T-helper 22 cell (primary cell): ENCODE measurements at regions not wholly inside any gene's neighbourhood (a gene's known extent, or its start where the extent isn't known, plus 50 kb on each side); places are given as distances from the start of the nearest gene placed in this dataset.
A peak's percentile ranks its signal among the peaks of the same experiment; 100 is the strongest.

Source experiments
- DNase-seq: peaks from one replicate; pipeline ENCODE4 v3.0.0-alpha.2; 2020; ENCODE audit warnings: low read depth

DNA sequence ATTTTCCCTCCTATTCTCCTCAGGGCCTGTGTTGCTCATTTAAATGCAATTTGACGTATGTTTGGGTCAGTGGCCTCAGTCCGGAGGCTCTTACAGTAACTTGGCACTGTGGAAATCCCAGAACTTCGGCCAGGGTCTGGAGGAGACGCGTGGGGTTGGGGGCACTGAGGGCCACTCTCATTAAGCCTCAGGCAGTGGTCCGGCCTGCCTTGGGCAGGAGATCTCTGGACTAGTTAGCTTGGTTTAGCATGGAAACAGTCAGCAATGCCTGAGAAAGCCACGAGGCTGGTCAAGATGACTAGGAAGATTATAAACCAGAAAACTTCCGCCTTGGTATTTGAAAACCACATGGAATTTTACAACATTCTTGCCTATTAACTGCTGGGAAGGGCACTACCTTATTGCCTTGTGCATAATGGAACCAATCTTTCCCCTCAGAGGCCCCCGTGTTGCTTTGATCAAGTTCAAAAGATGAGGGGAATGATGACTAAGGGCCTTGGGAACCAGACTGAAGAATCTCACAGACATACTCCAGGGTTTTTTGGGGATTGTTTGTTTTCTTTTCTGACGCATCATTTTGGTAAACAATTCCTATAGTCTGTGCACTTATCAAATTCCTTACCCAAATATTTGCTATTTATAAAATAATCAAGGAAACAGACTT, 206.0 kb upstream of the PREP start:
- no peak for DNase-seq

DNA sequence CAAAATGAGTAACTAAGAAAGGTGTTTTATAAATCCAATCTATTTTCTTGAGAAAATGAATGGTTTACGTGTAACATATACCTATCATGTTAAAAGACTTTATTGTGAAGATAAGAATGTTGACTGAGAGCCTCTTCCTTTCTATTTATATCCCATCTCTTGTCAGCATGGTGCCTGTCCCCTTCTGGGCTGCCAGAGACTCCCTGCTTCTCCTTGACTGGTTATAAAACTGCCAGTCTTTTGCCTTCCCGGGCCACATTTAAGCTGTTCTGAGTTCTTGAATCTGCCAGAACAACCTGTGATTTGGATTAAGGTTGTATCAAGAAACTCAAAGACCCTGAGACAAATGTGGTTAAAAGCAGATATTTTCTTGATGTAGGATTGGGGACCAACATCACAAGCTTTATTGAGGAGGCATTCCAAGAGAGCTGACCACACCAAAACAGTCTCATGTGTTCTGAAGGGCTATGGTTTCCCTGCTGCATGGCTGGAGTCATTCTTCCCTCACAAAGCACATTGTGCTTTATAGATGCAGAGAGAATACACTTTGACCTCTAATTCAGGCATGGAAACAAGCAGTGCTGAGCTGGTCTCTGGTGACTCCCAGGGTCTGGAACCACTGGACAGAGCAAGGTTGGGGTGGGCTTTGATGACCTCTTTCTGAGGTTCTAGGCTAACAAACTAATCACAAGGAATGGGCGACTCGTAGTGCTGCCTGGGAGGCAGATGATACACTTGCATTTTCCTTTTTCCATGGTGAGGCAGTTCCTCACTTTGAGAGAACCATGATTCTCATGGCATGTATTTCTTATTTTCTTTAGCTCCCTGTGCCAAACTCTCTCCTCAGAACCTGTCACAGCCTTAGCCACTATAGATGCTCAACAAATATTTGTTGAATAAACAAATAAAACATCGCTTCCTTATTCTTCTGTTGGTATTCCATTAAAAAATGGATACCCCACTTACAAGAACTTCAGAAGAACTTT, 205.0 kb upstream of the PREP start:
- no peak for DNase-seq

DNA sequence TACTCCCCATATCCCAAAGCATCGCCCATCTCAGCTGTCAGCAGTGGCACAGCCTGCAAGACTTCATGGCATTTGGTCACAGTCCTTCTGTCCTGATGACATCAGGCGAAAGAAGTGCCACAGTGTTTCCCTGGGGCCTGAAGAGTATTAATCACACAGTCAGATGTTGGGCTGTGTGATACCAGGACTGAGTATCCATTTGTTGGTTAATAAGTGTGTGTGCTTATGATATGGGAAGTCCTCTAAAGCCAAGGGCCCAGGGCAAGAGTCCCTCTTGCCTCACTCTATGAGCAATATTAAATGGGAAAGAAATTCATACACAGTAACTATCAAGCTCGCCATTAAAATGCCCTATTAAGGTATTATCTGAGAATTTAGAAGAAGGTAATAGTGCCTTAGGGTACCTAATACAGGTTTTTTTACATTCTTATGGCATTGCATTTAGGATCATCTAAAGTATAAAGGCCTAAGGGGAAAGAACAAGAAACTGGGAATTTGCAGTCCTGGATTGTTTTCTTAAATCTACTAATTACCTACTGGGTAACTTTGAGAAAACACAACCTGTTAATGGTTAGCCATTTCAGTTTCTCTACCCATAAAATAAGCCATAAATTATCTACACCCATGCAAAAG, 204.1 kb upstream of the PREP start:
- no peak for DNase-seq

DNA sequence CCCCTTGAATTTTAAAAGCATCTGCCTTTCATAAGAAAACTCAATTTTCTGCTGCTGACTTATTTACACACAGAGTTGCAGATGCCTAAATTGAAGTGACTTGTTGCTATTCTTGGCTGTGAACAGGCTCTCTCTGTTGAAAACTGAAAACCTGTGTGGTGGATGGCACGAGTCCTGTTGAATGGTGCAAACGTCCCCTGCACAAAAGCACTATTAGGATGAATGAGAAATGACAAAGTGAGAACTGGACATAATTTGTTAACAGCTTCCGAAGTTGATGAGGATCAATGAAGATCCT, 201.7 kb upstream of the PREP start:
- no peak for DNase-seq

DNA sequence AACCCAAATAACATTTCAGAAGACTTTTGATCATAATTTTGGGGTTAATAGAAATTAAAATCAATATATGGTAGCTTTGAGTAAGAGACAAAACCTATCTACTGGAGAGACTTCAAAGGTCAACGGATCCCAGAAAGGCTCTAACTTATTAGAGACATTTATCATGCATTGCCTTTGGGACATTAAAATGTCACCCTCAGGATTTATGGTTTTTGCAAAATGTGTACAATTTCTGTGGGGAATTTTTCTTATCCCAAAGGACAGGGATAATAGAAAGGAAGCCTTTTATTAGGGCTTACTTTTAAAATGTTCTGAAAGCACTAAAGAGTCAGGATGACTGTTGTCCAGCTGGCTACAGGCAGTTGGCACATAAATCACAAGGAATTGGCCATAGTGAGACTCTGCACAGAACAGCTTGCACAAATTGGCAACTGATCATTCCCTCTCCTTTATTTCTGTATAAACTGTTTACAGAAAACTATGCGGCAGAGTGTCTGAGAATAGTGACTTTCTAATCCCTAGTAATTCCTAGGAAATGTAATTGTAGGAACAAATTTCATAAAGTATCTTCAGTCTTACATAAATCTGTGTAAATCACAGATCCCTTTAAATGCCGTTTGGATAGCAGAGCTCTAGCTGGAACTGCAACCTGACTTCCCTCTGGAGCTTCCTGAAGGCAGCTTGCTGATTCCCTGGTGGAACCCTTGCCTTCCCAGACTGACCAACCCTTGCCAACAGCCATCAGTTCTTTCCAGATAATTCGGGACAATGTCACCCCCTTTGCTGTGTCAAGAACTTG, 201.1 kb upstream of the PREP start:
- DNase-seq = no peak

DNA sequence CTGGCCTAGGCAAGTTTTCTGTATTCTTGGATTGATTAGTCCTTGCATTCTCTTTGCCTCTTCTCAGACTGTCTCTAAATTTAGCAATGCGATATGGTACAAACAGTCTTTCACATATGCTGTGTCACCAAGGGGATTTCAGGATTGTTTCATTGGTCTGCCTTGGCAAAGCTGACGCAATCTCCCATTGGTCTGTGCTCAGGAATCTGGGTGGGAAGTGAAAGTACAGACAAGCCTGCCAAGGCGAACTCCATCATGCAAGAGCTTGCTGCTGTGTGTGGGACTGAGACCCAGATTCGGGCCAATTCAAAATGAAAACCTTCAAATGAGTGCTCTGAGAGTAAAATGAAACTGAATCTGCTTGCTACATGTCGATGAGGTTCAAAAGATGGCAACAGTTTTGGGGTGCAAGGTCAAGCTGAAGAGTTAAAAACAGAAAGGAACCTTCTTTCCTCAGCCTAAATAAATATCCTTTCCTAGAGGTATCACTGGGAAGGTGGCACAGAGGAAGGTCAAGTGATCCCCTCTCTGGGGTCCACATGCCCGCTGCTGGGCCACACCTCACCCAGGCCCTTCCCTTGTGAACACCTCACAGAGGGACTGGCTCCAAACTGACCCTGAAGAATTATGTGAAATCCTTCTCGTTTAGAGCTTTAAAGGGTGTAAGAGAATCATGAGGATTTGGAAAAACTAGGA, 198.8 kb upstream of the PREP start:
- no peak for DNase-seq

DNA sequence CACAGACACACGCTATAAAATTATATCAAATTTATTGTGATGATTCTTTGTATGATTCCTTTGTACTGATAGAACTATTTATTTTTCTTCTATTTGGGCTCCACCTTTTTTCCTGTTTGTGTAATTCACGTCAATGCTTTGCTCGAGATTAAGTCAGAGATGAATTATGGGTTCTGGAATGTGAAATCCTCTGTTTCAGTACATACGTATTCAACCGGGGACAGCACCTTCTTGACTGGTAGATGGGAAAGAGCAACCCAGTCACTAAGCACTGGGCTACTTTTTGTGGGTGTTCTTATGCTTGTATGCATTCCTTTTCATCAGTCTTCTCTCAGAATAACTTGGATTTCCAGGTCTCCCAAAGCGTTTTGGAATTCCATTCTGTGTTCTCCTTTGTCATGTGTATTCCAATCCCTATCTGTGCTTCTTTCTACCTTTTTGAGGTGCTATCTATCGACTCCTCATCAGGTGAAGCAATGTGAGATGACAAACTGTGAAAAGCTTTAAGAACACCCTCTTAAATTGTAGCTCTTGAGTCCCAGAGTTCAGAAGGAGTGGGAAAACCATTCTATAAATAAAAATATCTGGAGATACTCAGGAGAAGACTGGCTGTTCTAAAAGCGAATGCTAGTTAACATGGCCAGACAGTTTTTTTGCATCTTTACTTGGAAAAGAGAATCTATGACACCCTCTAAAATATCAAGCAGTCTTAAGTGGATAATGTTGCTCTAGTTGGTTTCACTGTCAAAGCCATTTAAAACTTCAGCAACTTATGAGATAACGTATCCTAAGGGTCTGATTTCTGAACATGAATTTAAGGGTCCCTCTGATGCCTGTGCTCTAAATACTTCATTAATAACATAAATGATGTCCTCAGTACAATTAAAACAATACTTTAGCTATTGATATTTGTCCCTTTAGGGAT, 197.7 kb upstream of the PREP start:
- DNase-seq = no peak

DNA sequence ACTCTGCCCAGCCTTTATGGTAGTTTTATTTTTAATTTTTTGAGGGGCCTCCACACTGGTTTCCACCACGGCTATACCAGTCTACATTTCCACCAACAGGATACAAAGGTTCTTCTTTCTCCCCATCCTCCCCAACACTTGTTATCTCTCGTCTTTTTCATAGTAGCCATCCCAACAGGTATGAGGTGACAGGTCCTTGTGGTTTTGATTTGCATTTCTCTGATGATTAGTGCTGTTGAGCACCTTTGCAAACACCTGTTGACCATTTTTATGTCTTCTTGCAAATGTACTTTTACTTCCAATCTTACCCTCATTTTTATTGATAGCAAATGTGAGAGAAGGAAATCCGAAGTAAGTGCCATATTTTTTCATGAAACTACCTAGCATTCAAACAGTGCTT, 195.4 kb upstream of the PREP start:
- DNase-seq = no peak

DNA sequence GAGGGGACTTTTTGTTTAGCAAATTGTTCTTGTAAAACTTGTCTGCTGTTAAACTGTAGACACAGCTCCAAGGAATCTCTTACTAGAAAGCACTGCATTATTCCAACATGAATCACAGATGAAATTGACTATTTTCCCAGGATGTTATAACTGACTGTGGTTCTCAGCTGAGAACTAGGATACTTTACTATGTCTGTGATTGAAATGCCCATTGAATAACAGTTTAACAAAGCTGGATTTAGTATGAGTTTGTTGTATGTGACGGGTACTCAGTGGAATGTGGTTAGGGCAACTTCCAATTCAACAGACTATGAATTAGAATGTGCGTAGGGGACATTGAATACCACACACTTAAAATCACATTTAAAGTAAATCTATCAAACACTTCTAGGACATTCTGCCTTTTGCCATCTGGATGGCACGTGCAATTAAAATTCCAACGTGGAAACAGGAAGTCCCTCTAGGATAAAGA, 193.4 kb upstream of the PREP start:
- DNase-seq = no peak

DNA sequence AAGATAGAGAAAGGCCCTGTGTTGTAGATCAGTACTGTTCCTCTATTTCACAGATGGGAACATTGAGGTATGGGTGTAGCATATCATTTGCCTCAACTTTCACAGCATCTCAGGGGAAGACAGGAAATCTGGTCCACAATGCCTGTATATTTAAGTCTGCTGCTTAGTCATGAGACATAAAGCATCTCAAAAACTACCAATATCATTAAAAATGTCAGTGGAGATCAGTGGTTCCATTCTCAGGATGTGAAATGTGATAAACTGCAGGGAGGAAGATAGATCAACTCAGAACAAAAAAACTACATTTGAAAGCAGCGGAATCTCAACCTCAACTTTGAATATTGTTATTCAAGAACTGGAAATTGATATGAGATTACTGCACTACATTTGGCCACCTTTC, 192.9 kb upstream of the PREP start:
- no peak for DNase-seq

DNA sequence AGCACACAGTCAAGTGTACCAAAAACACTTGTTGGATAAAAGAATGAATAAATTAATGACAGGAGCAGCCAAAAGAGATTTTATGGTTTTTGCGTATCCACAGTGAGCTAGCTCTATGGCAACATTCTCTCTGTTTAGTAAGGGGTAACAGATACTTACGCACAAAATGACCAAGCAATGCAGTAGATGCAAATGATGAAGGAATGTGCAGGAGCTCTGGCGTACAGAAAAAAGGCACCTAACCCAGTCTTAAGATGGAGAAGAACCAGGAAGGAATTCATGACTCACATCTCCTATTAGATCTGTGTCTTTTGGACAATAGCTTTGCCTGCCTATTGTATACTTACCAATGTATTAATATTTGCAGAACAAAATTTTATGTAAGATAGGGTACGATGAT, 191.9 kb upstream of the PREP start:
- DNase-seq = no peak

DNA sequence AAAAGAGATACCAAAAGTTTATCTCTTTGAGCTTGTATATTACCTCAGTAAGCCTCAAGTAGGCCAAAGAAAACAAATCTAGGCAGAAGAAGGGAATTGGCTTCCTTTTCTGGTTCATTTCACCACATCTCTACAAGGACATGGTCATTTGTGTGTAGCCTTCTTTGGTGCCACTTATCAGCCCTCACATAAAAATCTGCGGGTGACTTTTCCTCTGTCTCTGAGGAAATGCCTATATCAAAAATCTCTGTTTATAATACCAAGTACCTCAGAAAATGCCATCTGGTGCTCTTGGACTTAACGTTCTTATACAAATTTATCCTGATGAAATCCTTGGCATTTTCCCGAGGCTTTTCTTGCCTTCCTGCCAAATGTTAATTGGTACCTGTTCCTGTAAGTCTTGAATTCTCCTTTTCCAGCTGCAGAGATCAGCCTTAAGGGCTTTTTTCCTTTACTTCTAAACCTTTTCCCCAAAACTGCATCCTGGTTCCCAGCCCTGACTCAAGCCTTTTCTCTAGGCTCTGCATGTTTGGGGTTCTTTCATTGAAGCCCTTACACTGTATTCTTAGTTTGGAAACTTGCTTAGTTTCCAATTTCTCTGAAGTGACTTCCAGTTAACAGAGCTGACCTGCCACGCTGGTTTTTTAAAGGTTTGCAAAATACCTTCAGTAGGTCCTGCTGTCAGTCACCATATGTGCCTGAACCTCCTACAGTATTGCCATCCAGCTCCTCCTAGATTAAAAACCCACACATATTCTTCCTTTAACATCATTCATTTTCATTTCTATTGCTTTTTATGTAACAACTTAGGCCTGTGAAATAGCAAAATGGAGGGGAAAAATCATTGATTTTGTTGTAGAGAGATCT, 191.2 kb upstream of the PREP start:
- DNase-seq = no peak

DNA sequence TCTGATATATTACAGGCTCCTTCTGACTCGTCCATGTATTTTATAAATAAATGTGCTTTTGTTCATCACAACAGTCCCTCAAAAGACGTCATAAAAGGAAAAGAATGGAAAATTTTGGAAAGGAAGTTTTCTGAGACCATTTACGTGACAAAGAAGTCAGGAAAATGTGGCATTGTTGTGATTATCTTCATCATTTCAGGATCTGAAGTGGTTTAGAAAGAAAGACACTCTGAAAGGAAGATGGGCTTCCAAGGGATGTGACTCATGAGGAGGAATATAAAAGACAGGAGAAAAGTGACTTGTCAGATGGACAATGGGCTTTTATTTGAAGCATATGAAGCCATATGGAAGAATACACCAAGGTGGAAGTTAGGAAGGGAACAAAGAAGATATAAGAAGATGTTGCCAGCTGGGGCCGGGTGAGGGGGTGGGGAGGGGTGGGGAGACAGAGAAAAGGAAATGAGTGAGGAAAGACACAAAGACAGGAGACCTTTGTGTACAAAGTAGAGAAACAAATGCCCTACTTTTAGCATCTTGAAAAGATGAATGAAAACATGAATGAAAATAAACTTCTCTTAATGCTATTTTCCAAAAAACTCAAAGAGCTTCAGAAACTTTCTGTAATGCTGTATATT, 190.3 kb upstream of the PREP start:
- no peak for DNase-seq

DNA sequence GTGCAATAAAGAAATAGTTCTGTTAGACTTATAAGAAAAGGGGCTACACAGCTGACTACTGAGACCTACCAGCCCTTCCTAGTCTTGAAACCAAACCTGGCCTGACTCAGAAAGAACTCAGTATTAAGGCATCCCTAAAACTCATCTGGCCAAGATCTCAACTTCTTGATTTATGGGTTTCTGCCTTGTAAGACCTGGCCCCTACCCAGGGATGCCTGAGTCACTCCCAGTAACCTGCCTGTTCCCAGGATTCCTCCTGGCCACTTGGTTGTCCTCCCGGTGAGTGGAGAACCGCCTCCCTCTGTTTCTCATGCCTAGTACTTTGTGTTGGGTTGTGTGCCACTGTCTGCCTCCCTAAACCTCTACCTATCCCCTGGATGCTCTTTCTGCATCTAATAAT, 189.4 kb upstream of the PREP start:
- DNase-seq = no peak

DNA sequence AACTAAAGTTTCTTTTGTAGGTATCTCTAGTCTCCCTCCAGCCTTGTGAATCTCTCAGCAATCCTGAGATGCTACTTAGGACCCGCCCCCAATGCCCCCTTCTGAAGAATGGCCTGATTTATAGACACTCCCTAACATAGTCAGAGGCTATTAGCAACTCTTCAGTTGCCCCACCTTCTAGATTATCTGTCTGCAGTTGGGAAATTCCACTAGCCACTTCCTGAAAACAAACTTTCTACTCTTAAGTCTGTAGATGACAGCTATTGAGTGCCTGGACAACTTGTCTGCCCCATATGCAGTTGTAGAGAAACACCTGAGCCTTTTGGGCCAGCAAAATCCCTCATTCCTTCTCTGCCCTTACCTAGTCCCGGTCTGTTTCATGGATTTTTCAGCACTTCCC, 188.2 kb upstream of the PREP start:
- DNase-seq = no peak

DNA sequence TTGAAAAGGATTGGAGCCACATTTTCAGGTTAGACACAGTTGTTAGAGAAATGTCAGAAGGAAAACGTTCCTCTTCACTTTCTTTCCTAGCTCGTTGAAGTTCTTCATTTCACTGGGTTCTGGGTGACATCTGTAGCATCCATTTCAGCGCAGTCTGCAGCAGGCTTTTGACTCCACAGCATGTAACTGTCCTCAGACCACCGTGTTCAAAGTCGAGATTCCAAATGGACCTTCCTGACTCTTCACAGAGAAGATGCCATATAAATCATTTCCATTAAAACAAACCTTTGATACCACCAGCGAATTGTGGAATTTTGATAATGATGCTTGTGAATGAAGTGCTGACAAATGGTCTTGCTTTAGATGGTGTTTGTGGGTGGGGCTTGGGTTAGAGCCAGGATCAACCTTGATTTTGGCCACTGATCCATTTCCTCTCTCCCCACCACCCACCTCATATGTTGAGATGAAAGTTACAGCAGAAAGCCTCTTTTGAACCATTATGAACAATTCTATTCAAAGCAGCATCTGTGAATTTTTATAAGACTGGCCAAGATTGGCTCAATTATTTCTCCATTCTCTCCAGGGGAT, 185.3 kb upstream of the PREP start:
- DNase-seq = no peak

DNA sequence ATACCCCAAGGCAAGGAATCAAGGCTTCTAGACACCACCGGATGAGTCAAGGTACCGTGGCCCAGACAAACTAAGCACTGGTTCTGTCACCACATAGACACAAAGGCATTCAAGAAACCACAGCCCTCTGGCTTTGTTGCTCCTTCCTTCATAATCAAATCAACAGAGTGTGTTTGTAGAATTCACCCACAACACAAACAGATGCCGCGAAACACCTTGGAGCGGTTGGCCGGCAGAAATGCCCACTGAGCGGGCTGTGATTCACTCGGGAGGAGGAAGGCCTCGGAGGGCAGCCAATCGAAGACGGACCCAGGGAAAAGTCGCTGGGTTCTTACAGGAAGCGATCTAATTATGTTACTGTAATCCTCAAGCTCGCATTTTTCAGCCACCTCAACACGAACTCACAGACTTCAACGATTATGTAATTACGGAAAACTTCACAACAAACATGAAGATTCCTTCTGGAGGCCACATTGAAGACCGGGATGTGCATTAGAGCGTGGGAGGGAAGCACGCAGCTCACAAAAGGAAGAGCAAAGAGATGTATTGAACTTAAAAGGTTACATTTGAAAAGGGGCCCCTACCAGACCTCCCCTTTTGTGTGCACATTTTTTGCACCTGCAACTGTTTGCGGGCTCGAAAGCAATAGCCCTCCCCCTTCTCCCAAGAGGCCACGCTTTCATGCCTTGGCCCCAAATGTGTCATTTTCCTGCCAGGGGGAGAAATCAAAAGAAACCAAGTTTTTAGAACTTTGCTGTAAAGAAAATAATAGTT, 184.7 kb upstream of the PREP start:
- peak; percentile 7 for DNase-seq

DNA sequence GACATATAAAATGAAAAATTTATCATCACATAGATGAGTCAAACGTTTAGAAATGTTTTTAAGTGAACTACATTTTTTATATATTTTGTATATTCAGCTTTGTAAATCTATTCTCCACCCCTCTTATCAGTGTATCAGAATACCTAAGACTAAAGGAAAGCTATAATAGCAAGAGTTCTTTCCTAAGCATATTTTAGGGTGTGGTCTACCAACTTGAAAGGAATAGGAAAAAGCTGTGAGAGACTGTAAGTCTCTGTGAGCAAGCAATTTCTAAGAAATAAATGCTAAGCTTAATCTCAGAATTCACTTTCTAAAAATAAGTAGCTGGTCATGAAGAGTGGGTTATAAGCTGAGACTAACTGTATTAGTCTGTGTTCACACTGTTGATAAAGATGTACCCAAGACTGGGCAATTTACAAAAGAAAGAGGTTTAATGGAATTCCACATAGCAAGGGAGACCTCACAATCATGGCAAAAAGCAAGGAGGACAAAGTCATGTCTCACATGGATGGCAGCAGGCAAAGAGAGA, 175.4 kb upstream of the PREP start:
- no peak for DNase-seq
